SK-N-SH (cell line): ENCODE measurements at regions not wholly inside any gene's neighbourhood (a gene's known extent, or its start where the extent isn't known, plus 50 kb on each side); places are given as distances from the start of the nearest gene placed in this dataset.

Experiments
- RAD21 ChIP-seq: IDR thresholded peaks from 2 replicates; pipeline ENCODE4 v1.6.1; 2012; ENCODE audit warnings: mild to moderate bottlenecking, low read length
- TEAD4 ChIP-seq: IDR thresholded peaks from 2 replicates; pipeline ENCODE4 v1.4.0; 2012; ENCODE audit warnings: mild to moderate bottlenecking, borderline replicate concordance; ENCODE audit not compliant: insufficient read depth
- TF ChIP-seq, protein P1 (sequence below): fragments of 200-600 bp; sonication (generic); IDR thresholded peaks from 2 replicates; pipeline ENCODE4 v1.6.1; 2017; ENCODE audit warnings: antibody characterized with exemption, mild to moderate bottlenecking, moderate library complexity
- TF ChIP-seq, protein P2 (sequence below): IDR thresholded peaks from 2 replicates; pipeline ENCODE4 v1.4.0; 2012; ENCODE audit warnings: low read depth

DNA sequence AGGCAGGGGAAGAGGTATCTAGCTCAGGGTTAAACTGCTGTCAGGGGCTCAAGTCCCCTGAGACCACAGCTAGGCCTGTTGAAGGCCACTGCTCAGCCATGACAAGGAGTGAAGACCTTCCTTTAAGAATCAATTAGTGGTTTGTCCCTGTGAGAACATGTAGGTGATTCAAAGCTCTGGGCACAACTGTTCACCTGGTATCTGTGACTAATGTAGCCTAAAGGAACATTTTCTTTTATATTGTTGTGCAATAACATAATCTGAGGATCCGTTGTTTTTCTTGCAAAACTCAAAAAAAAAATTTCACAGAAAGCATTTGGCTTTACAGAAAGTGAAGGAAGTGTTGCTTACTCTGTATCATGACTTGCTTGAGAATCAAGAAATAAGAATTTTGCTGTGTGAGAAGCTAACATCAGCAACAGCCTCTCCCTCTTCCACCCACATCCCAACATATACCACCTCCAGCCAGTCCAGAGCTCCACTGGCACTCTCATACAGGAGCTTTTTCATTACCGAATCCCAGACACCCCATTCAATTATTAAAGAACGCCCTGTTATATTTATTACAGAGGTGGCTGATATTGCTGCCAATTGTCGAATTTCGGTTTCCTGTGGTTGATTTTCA, 807.0 kb downstream of the TLE4 start:
- TF ChIP-seq RAD21 (no peak), TEAD4 (no peak)
- TF ChIP-seq, protein P1, sequence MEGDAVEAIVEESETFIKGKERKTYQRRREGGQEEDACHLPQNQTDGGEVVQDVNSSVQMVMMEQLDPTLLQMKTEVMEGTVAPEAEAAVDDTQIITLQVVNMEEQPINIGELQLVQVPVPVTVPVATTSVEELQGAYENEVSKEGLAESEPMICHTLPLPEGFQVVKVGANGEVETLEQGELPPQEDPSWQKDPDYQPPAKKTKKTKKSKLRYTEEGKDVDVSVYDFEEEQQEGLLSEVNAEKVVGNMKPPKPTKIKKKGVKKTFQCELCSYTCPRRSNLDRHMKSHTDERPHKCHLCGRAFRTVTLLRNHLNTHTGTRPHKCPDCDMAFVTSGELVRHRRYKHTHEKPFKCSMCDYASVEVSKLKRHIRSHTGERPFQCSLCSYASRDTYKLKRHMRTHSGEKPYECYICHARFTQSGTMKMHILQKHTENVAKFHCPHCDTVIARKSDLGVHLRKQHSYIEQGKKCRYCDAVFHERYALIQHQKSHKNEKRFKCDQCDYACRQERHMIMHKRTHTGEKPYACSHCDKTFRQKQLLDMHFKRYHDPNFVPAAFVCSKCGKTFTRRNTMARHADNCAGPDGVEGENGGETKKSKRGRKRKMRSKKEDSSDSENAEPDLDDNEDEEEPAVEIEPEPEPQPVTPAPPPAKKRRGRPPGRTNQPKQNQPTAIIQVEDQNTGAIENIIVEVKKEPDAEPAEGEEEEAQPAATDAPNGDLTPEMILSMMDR: no peak
- TF ChIP-seq, protein P2, sequence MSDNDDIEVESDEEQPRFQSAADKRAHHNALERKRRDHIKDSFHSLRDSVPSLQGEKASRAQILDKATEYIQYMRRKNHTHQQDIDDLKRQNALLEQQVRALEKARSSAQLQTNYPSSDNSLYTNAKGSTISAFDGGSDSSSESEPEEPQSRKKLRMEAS: no peak
